ENCODE measurements at regions not wholly inside any gene's neighbourhood (a gene's known extent, or its start where the extent isn't known, plus 50 kb on each side); places are given as distances from the start of the nearest gene placed in this dataset.

DNA sequence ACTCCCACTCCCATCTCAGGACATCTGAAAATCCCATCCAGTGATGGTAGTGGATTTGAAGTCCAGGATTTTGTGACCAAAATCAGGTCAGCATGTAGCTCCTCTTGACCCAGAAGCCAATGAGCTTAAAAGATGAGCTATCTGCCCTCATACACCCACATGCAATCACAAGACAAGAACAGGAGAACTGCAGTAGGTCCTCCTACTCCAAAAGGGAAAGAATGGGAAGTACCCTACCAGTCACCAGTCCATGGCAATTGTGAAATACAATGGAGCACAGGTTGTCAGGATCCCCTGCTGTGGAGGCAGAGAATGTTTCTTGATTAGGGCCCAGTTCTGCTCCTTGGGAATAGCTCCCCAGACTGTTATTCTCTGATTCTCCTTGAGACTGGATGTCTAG is 347.3 kb upstream of the CNR1 start:
- Histone ChIP-seq H3K4me1 (ENCODE audit: insufficient read depth) (no peaks in the 10 kb centered on the region), H3K9me3 (ENCODE audit: low read depth) (no peaks in the 10 kb centered on the region), H3K4me3 (no peak overlapping the region), H3K36me3 (ENCODE audit: low read depth) (no peaks in the 10 kb centered on the region), H4K20me1 (ENCODE audit: insufficient read depth) (no peaks in the 10 kb centered on the region), H2AFZ (no peak overlapping the region), H3F3A (ENCODE audit: insufficient read depth) (no peaks in the 10 kb centered on the region), H3K9me2 (ENCODE audit: insufficient read depth) (no peaks in the 10 kb centered on the region), H3K9ac (no peak overlapping the region), H3K27me3 (replicated peaks; ENCODE audit: insufficient read depth) (no peaks in the 10 kb centered on the region; the same call in 1 of the 2 replicates), H3K27ac (no peak overlapping the region), H3K4me2 (ENCODE audit: unreplicated experiment) (no peak overlapping the region), H3K79me2 (ENCODE audit: insufficient read depth) (no peaks in the 10 kb centered on the region)
- no peak for TF ChIP-seq EZH2 (IDR thresholded peaks at IDR 0.05; ENCODE audit: insufficient read depth, poor library complexity, severe bottlenecking)
- DNase-seq, result no peak
- in situ Hi-C loops (cut with MboI), result no loop called here

DNA sequence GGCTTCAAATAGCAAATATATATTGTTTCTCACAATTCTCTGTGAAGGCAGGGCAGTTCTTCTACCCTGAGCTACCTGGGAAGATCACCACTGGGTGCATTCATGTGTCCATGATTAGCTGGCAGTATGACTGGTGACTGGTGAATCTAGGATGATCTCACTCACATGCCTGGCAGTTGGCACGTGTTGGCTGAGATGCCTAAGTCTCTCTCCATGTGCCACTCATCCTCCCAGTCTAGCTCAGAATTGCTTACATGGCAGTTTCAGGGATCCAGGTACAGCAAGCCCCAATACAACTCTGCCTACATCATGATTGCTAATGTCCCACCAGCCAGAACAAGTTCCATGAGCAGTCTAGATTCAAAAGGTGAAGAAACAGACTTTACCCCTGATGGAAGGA is 346.8 kb upstream of the CNR1 start:
- H3K4me1 ChIP-seq (ENCODE audit: insufficient read depth), result no peaks in the 10 kb centered on the region
- in situ Hi-C loops (cut with MboI), result no loop called here
- H3K9me3 ChIP-seq (ENCODE audit: low read depth), result no peaks in the 10 kb centered on the region
- no peaks in the 10 kb centered on the region for H3K36me3 ChIP-seq (ENCODE audit: low read depth)
- no peak for DNase-seq
- no peaks in the 10 kb centered on the region for H4K20me1 ChIP-seq (ENCODE audit: insufficient read depth)
- H3K4me2 ChIP-seq (ENCODE audit: unreplicated experiment), result no peak overlapping the region
- H2AFZ ChIP-seq, result no peak overlapping the region
- H3F3A ChIP-seq (ENCODE audit: insufficient read depth), result no peaks in the 10 kb centered on the region
- H3K9ac ChIP-seq, result no peak overlapping the region
- no peaks in the 10 kb centered on the region for H3K9me2 ChIP-seq (ENCODE audit: insufficient read depth)
- no peak overlapping the region for H3K27ac ChIP-seq
- H3K4me3 ChIP-seq, result no peak overlapping the region
- no peaks in the 10 kb centered on the region; the same call in 1 of the 2 replicates for H3K27me3 ChIP-seq (replicated peaks; ENCODE audit: insufficient read depth)
- H3K79me2 ChIP-seq (ENCODE audit: insufficient read depth), result no peaks in the 10 kb centered on the region
- 9 to 14% methylated on average over 1 of the region's 1 CpG for WGBS, 2 experiments (ENCODE audit: low coverage in 1 of 2, low lambda C conversion rate in 2 of 2, missing lambda C conversion rate in 2 of 2)
- TF ChIP-seq EZH2phosphoT487 (IDR thresholded peaks at IDR 0.05; ENCODE audit: insufficient read depth, low read depth) (no peak), EZH2 (IDR thresholded peaks at IDR 0.05; ENCODE audit: insufficient read depth, poor library complexity, severe bottlenecking) (no peak)

- Histone ChIP-seq H3K36me3 (ENCODE audit: low read depth) (no peaks in the 10 kb centered on the region), H3K4me3 (no peak overlapping the region), H3K4me1 (ENCODE audit: insufficient read depth) (no peaks in the 10 kb centered on the region), H3K27me3 (replicated peaks; ENCODE audit: insufficient read depth) (no peaks in the 10 kb centered on the region), H3K27ac (no peak overlapping the region), H2AFZ (no peak overlapping the region), H4K20me1 (ENCODE audit: insufficient read depth) (no peaks in the 10 kb centered on the region), H3F3A (ENCODE audit: insufficient read depth) (no peaks in the 10 kb centered on the region), H3K9me2 (ENCODE audit: insufficient read depth) (no peaks in the 10 kb centered on the region), H3K4me2 (ENCODE audit: unreplicated experiment) (no peak overlapping the region), H3K79me2 (ENCODE audit: insufficient read depth) (no peaks in the 10 kb centered on the region), H3K9me3 (ENCODE audit: low read depth) (no peaks in the 10 kb centered on the region), H3K9ac (no peak overlapping the region)
- DNase-seq, result no peak
- TF ChIP-seq EZH2phosphoT487 (IDR thresholded peaks at IDR 0.05; ENCODE audit: insufficient read depth, low read depth) (no peak), EZH2 (IDR thresholded peaks at IDR 0.05; ENCODE audit: insufficient read depth, poor library complexity, severe bottlenecking) (no peak)
- in situ Hi-C loops (cut with MboI), result no loop called here
- WGBS, 2 experiments (ENCODE audit: low coverage in 1 of 2, low lambda C conversion rate in 2 of 2, missing lambda C conversion rate in 2 of 2), result 29 to 40% methylated on average over 3 of the region's 3 CpGs
These were observed 336.2 kb upstream of the CNR1 start for GRCh38 chr6:88502391-88502790.

- no peak for DNase-seq
- H4K20me1 ChIP-seq (ENCODE audit: insufficient read depth), result no peaks in the 10 kb centered on the region
- no peaks in the 10 kb centered on the region for H3K79me2 ChIP-seq (ENCODE audit: insufficient read depth)
These were observed 333.9 kb upstream of the CNR1 start for GRCh38 chr6:88499845-88500699.

More at GRCh38 chr6:88499845-88500699, 333.9 kb upstream of the CNR1 start:
- no peak overlapping the region for H3K4me3 ChIP-seq
- H3K9me3 ChIP-seq (ENCODE audit: low read depth), result no peaks in the 10 kb centered on the region
- no peak for TF ChIP-seq EZH2 (IDR thresholded peaks at IDR 0.05; ENCODE audit: insufficient read depth, poor library complexity, severe bottlenecking)
- no peak for TF ChIP-seq EZH2phosphoT487 (IDR thresholded peaks at IDR 0.05; ENCODE audit: insufficient read depth, low read depth)
- H3K27me3 ChIP-seq (replicated peaks; ENCODE audit: insufficient read depth), result no peaks in the 10 kb centered on the region
- no peak overlapping the region for H3K9ac ChIP-seq
- H2AFZ ChIP-seq, result no peak overlapping the region
- no peaks in the 10 kb centered on the region for H3F3A ChIP-seq (ENCODE audit: insufficient read depth)
- in situ Hi-C loops (cut with MboI), result no loop called here
- H3K27ac ChIP-seq, result no peak overlapping the region
- no peak overlapping the region for H3K4me2 ChIP-seq (ENCODE audit: unreplicated experiment)
- no peaks in the 10 kb centered on the region for H3K4me1 ChIP-seq (ENCODE audit: insufficient read depth)
- H3K9me2 ChIP-seq (ENCODE audit: insufficient read depth), result no peaks in the 10 kb centered on the region
- no peaks in the 10 kb centered on the region for H3K36me3 ChIP-seq (ENCODE audit: low read depth)
- WGBS, 2 experiments (ENCODE audit: low coverage in 1 of 2, low lambda C conversion rate in 2 of 2, missing lambda C conversion rate in 2 of 2), result 35 to 40% methylated on average over 7 of the region's 7 CpGs
